GM12878 (cell line): ENCODE measurements at regions not wholly inside any gene's neighbourhood (a gene's known extent, or its start where the extent isn't known, plus 50 kb on each side); places are given as distances from the start of the nearest gene placed in this dataset.
A peak's percentile ranks its signal among the peaks of the same experiment; 100 is the strongest.

Experiments
- ATAC-seq: fragments of 200-7000 bp; cut with Tn5 transposase; 3 replicates; pipeline ENCODE4 v1.9.1; 2020; ENCODE audit warnings: mild to moderate bottlenecking, moderate library complexity
- BruUV-seq: library from RNA; stranded (reverse); fragments of 400-500 nt; replicated peaks from 2 replicates; lab custom pipeline; 2021; lab: Mats Ljungman, UMichigan
- CTCF ChIA-PET: fragments of 300-600 bp; sonication (Branson Sonifier 250); formaldehyde crosslinking; extraction: SDS; loops from one replicate; lab custom pipeline; 2021; ENCODE audit warnings: inconsistent platforms; lab: Yijun Ruan, JAX
- POLR2A ChIA-PET: fragments of 350-600 bp; formaldehyde crosslinking; extraction: SDS; loops from one replicate; lab custom pipeline; 2021; ENCODE audit warnings: inconsistent platforms; lab: Charles Lee
- RAD21 ChIA-PET: fragments of 300-600 bp; sonication (Branson Sonifier 250); formaldehyde crosslinking; loops from one replicate; lab custom pipeline; 2023; ENCODE audit warnings: antibody characterized with exemption; ENCODE audit not compliant: unreplicated experiment; lab: Charles Lee
- SMC1A ChIA-PET: fragments of 300-600 bp; sonication (Branson Sonifier 250); formaldehyde crosslinking; loops from one replicate; lab custom pipeline; 2023; ENCODE audit not compliant: unreplicated experiment, uncharacterized antibody; lab: Charles Lee
- DNase-seq: peaks from one replicate; pipeline ENCODE4 v3.0.0-alpha.2; 2011; ENCODE audit warnings: low read depth, low spot score
- FAIRE-seq: peaks from 3 replicates; lab custom pipeline; 2011; peaks lifted over from hg19 to GRCh38; lab: Jason Lieb, UNC
- H2AFZ ChIP-seq: 2 replicates; pipeline ENCODE4 v1.6.0; 2011; ENCODE audit warnings: low read depth, low read length, control low read depth; ENCODE audit not compliant: control insufficient read depth
- H3K27ac ChIP-seq: 2 replicates; pipeline ENCODE4 v1.5.1; 2011; ENCODE audit warnings: control low read depth; ENCODE audit not compliant: control insufficient read depth, insufficient read depth
- H3K27me3 ChIP-seq, 2 experiments: replicated peaks in 1 of 2; 2 replicates each; pipeline versions ENCODE4 v1.6.0 to v1.6.1; 2011; ENCODE audit warnings: low read length in 1 of 2; ENCODE audit not compliant: control insufficient read depth in 2 of 2, insufficient read depth in 2 of 2
- H3K36me3 ChIP-seq, 2 experiments: 2 replicates each; pipeline ENCODE4 v1.5.1; 2011; ENCODE audit warnings: low read length in 1 of 2; ENCODE audit not compliant: control insufficient read depth in 2 of 2, insufficient read depth in 2 of 2
- H3K4me1 ChIP-seq: 2 replicates; pipeline ENCODE4 v1.6.1; 2011; ENCODE audit warnings: mild to moderate bottlenecking, low read length, moderate library complexity, mixed read lengths; ENCODE audit not compliant: control insufficient read depth, insufficient read depth
- H3K4me2 ChIP-seq: 2 replicates; pipeline ENCODE4 v1.6.0; 2011; ENCODE audit warnings: control low read depth; ENCODE audit not compliant: control insufficient read depth, insufficient read depth
- H3K4me3 ChIP-seq: fragments of 200-600 bp; sonication (generic); 2 replicates; pipeline ENCODE4 v1.5.1; 2016
- H3K79me2 ChIP-seq: 2 replicates; pipeline ENCODE4 v1.6.0; 2011; ENCODE audit warnings: low read length; ENCODE audit not compliant: control insufficient read depth, insufficient read depth
- H3K9ac ChIP-seq: 2 replicates; pipeline ENCODE4 v1.8.0; 2011; ENCODE audit warnings: low read length, control low read depth, mixed read lengths; ENCODE audit not compliant: control insufficient read depth, insufficient read depth
- H3K9me3 ChIP-seq: replicated peaks from 3 replicates; pipeline ENCODE4 v1.5.1; 2011; ENCODE audit warnings: mild to moderate bottlenecking, low read length; ENCODE audit not compliant: control insufficient read depth, insufficient read depth
- H4K20me1 ChIP-seq: 2 replicates; pipeline ENCODE4 v1.6.0; 2011; ENCODE audit not compliant: control insufficient read depth, insufficient read depth
- BACH1 ChIP-seq: fragments of 450-650 bp; IDR thresholded peaks from 2 replicates; pipeline ENCODE4 v1.6.1; 2017; ENCODE audit warnings: mild to moderate bottlenecking, borderline replicate concordance
- BCL11A ChIP-seq: IDR thresholded peaks from 2 replicates; pipeline ENCODE4 v1.6.1; 2011; ENCODE audit warnings: low read depth, low read length
- BMI1 ChIP-seq: fragments of 450-650 bp; IDR thresholded peaks from 2 replicates; pipeline ENCODE4 v1.6.1; 2016; ENCODE audit warnings: mild to moderate bottlenecking, moderate library complexity, borderline replicate concordance
- HDAC6 ChIP-seq: fragments of 200-600 bp; sonication (generic); IDR thresholded peaks from one replicate; pipeline ENCODE4 v1.8.0; 2017; ENCODE audit warnings: antibody characterized with exemption; ENCODE audit not compliant: unreplicated experiment
- IRF4 ChIP-seq: IDR thresholded peaks from 2 replicates; pipeline ENCODE4 v1.6.1; 2011; ENCODE audit warnings: low read depth, low read length
- JUNB ChIP-seq: IDR thresholded peaks from 2 replicates; pipeline ENCODE4 v1.6.1; 2016; ENCODE audit warnings: antibody characterized with exemption, mild to moderate bottlenecking
- NRF1 ChIP-seq: conservative IDR thresholded peaks from 2 replicates; pipeline ENCODE4 v1.6.1; 2011; ENCODE audit warnings: mild to moderate bottlenecking, low read depth, low read length, improper control_type of control experiment
- RAD21 ChIP-seq: IDR thresholded peaks from 2 replicates; pipeline ENCODE4 v1.6.1; 2011; ENCODE audit warnings: mild to moderate bottlenecking, low read depth, low read length, moderate library complexity; ENCODE audit not compliant: insufficient read depth
- RAD51 ChIP-seq: fragments of 450-650 bp; IDR thresholded peaks from 2 replicates; pipeline ENCODE4 v1.6.1; 2016; ENCODE audit warnings: moderate library complexity, mild to moderate bottlenecking, inconsistent platforms
- SIX5 ChIP-seq: IDR thresholded peaks from 2 replicates; pipeline ENCODE4 v1.6.1; 2011; ENCODE audit warnings: mild to moderate bottlenecking, low read depth, low read length, moderate library complexity; ENCODE audit not compliant: severe bottlenecking
- SMAD5 ChIP-seq: IDR thresholded peaks from 2 replicates; pipeline ENCODE4 v1.6.1; 2016; ENCODE audit warnings: antibody characterized with exemption, low read depth
- SMC3 ChIP-seq: IDR thresholded peaks from 2 replicates; pipeline ENCODE4 v1.6.1; 2011; ENCODE audit warnings: low read length, improper control_type of control experiment, borderline replicate concordance
- in situ Hi-C: fragments of 300-500 bp; cut with MboI; formaldehyde crosslinking; loops from 9 replicates; pipeline ENCODE4 v1.14.3; 2018; ENCODE audit warnings: mixed read lengths
- intact Hi-C: fragments of 100-400 bp; cut with micrococcal nuclease; formaldehyde crosslinking; loops from one replicate; pipeline ENCODE4 v1.14.2; 2022; ENCODE audit not compliant: unreplicated experiment
- TF ChIP-seq, protein P1 (sequence below): fragments of 450-650 bp; IDR thresholded peaks from 2 replicates; pipeline ENCODE4 v1.6.1; 2014; ENCODE audit warnings: mild to moderate bottlenecking
- TF ChIP-seq, protein P2 (sequence below): fragments of 150-350 bp; IDR thresholded peaks from 2 replicates; pipeline ENCODE4 v1.6.1; 2016; ENCODE audit warnings: low read depth, low read length
- TF ChIP-seq, protein P3 (sequence below): IDR thresholded peaks from 2 replicates; pipeline ENCODE4 v1.6.1; 2012; ENCODE audit warnings: mild to moderate bottlenecking, low read depth, low read length
- TF ChIP-seq, protein P4 (sequence below): IDR thresholded peaks from 2 replicates; pipeline ENCODE4 v1.6.1; 2011; ENCODE audit warnings: low read depth, mild to moderate bottlenecking, low read length, moderate library complexity, borderline replicate concordance; ENCODE audit errors: extremely low read depth

DNA sequence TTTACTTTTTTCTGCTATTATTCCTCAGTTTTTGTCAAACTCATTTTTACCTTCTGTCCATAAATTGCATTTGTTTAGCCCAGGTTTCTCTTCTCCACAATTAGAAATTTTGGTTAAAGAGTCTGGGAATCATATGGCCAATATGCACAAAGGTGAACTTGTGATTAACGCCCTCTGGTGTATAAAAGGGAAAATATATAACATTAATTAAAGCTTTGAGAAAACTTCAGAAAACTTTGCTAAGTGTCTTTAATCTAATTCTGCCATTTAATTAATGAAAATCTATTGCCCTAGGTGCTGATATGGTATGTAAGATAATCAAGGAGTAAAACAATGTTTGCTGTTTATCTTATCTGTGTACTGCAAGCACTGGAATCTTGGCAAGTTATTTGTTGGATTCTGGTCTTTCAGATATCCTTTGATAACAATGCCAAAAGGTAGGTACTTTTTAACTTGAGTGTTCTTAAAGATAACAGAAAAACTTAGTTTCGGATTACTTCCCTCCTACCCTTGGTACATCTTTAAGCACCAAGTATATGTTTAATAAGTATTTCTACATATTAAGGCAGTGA is 402.6 kb downstream of the SUCLA2 start (continued):
- no peak for TF ChIP-seq SMAD5
- TF ChIP-seq SMC3, result peak; percentile 51; the same call in 1 of the 2 replicates
- TF ChIP-seq, protein P1, sequence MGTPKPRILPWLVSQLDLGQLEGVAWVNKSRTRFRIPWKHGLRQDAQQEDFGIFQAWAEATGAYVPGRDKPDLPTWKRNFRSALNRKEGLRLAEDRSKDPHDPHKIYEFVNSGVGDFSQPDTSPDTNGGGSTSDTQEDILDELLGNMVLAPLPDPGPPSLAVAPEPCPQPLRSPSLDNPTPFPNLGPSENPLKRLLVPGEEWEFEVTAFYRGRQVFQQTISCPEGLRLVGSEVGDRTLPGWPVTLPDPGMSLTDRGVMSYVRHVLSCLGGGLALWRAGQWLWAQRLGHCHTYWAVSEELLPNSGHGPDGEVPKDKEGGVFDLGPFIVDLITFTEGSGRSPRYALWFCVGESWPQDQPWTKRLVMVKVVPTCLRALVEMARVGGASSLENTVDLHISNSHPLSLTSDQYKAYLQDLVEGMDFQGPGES, result no peak
- no peak for TF ChIP-seq BACH1
- TF ChIP-seq RAD21, result peak; percentile 34; the same call in 1 of the 2 replicates
- TF ChIP-seq BMI1, result no peak

DNA sequence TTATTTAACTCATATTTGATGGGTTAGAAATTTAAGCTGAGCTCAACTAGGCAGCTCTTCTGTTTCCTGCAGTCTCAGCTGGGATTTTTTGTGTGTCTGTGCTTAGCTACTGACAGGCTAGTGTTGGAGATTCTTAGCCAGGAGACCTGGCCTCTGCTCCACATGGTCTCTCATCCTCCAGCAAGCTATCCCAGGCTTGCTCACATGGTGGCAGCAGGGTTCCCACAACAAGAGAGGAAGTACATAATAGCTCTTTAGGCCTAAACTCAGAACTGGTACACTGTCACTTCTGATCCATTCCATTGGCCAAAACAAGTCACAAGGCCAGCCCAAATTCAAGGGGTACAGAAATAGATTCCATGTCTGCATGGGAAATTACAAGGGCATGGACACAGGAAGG is 406.2 kb downstream of the SUCLA2 start:
- Histone ChIP-seq H3K4me1 (no peaks in the 10 kb centered on the region), H3K9ac (no peak overlapping the region), H3K4me2 (no peak overlapping the region), H3K4me3 (no peak overlapping the region), H3K79me2 (no peaks in the 10 kb centered on the region), H3K9me3 (no peaks in the 10 kb centered on the region), H3K27ac (no peak overlapping the region), H4K20me1 (no peaks in the 10 kb centered on the region), H2AFZ (no peak overlapping the region), H3K27me3 (no peaks in the 10 kb centered on the region), H3K36me3 (no peaks in the 10 kb centered on the region)
- ChIA-PET SMC1A (no interaction called here), POLR2A (no interaction called here), RAD21 (no interaction called here), CTCF (interaction anchor here (1.1 to 1.5 kb wide), 2 partner anchors 621 to 632 kb away, joined by 3 to 4 read pairs; no protein-coding TSS in a partner anchor)
- in situ Hi-C loops (no loop called here), intact Hi-C loops (loop anchor here (10.0 kb wide), 1 partner anchor 700 kb away; the partner anchor contains the start of gene HTR2A)
- FAIRE-seq (no peak), ATAC-seq (no peak), DNase-seq (no peak)
- BruUV-seq, result no TSS peak
- no peak for TF ChIP-seq JUNB
- TF ChIP-seq HDAC6, result no peak
- TF ChIP-seq BCL11A, result no peak
- TF ChIP-seq, protein P2, sequence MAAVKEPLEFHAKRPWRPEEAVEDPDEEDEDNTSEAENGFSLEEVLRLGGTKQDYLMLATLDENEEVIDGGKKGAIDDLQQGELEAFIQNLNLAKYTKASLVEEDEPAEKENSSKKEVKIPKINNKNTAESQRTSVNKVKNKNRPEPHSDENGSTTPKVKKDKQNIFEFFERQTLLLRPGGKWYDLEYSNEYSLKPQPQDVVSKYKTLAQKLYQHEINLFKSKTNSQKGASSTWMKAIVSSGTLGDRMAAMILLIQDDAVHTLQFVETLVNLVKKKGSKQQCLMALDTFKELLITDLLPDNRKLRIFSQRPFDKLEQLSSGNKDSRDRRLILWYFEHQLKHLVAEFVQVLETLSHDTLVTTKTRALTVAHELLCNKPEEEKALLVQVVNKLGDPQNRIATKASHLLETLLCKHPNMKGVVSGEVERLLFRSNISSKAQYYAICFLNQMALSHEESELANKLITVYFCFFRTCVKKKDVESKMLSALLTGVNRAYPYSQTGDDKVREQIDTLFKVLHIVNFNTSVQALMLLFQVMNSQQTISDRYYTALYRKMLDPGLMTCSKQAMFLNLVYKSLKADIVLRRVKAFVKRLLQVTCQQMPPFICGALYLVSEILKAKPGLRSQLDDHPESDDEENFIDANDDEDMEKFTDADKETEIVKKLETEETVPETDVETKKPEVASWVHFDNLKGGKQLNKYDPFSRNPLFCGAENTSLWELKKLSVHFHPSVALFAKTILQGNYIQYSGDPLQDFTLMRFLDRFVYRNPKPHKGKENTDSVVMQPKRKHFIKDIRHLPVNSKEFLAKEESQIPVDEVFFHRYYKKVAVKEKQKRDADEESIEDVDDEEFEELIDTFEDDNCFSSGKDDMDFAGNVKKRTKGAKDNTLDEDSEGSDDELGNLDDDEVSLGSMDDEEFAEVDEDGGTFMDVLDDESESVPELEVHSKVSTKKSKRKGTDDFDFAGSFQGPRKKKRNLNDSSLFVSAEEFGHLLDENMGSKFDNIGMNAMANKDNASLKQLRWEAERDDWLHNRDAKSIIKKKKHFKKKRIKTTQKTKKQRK, result no peak
- no peak for TF ChIP-seq SIX5
- TF ChIP-seq, protein P3, sequence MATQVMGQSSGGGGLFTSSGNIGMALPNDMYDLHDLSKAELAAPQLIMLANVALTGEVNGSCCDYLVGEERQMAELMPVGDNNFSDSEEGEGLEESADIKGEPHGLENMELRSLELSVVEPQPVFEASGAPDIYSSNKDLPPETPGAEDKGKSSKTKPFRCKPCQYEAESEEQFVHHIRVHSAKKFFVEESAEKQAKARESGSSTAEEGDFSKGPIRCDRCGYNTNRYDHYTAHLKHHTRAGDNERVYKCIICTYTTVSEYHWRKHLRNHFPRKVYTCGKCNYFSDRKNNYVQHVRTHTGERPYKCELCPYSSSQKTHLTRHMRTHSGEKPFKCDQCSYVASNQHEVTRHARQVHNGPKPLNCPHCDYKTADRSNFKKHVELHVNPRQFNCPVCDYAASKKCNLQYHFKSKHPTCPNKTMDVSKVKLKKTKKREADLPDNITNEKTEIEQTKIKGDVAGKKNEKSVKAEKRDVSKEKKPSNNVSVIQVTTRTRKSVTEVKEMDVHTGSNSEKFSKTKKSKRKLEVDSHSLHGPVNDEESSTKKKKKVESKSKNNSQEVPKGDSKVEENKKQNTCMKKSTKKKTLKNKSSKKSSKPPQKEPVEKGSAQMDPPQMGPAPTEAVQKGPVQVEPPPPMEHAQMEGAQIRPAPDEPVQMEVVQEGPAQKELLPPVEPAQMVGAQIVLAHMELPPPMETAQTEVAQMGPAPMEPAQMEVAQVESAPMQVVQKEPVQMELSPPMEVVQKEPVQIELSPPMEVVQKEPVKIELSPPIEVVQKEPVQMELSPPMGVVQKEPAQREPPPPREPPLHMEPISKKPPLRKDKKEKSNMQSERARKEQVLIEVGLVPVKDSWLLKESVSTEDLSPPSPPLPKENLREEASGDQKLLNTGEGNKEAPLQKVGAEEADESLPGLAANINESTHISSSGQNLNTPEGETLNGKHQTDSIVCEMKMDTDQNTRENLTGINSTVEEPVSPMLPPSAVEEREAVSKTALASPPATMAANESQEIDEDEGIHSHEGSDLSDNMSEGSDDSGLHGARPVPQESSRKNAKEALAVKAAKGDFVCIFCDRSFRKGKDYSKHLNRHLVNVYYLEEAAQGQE, result no peak
- TF ChIP-seq NRF1, result no peak
- TF ChIP-seq IRF4, result no peak
- TF ChIP-seq RAD51, result no peak
- TF ChIP-seq, protein P4, sequence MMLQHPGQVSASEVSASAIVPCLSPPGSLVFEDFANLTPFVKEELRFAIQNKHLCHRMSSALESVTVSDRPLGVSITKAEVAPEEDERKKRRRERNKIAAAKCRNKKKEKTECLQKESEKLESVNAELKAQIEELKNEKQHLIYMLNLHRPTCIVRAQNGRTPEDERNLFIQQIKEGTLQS, result no peak
